K562 (cell line): ENCODE measurements at regions not wholly inside any gene's neighbourhood (a gene's known extent, or its start where the extent isn't known, plus 50 kb on each side); places are given as distances from the start of the nearest gene placed in this dataset.

Source experiments
- MIER1 ChIP-seq: fragments of 450-650 bp; IDR thresholded peaks from 2 replicates; pipeline ENCODE4 v1.6.1; 2016; ENCODE audit warnings: antibody characterized with exemption, mild to moderate bottlenecking, low read depth
- PTTG1 ChIP-seq: fragments of 450-650 bp; IDR thresholded peaks from 2 replicates; pipeline ENCODE4 v1.6.1; 2016; ENCODE audit warnings: low read depth, mild to moderate bottlenecking, missing genetic modification characterization, missing compliant biosample characterization
- RBM14 ChIP-seq: fragments of 200-400 bp; formaldehyde crosslinking; IDR thresholded peaks from 2 replicates; pipeline ENCODE4 v1.6.1; 2018; ENCODE audit warnings: low read depth, mild to moderate bottlenecking, low read length, moderate library complexity, borderline replicate concordance; ENCODE audit not compliant: insufficient read depth
- STAT5A ChIP-seq: IDR thresholded peaks from 2 replicates; pipeline ENCODE4 v1.6.1; 2012; ENCODE audit warnings: low read length, inconsistent platforms, borderline replicate concordance
- THRA ChIP-seq: fragments of 450-650 bp; IDR thresholded peaks from 2 replicates; pipeline ENCODE4 v1.6.1; 2017; ENCODE audit warnings: mild to moderate bottlenecking, moderate library complexity
- USF1 ChIP-seq: sonication (generic); formaldehyde crosslinking; IDR thresholded peaks from 2 replicates; pipeline ENCODE4 v1.9.0; 2022; ENCODE audit warnings: mild to moderate bottlenecking, missing genetic modification reagents
- ZBTB49 ChIP-seq: sonication (generic); formaldehyde crosslinking; IDR thresholded peaks from 2 replicates; pipeline ENCODE4 v1.8.0; 2022; ENCODE audit warnings: missing genetic modification reagents, mild to moderate bottlenecking, borderline replicate concordance

- TF ChIP-seq ZBTB49 (no peak), THRA (no peak), RBM14 (no peak), MIER1 (no peak), PTTG1 (no peak), STAT5A (no peak), USF1 (no peak)
Observed at GRCh38 chr10:77715088-77715487, 77.5 kb upstream of the KCNMA1 start (continued).
